Activated T-helper 17 cell treated with anti-CD3 and anti-CD28 coated beads, Interleukin-2, amount 50 U/mL, for 72 hours (primary cell): ENCODE measurements at regions not wholly inside any gene's neighbourhood (a gene's known extent, or its start where the extent isn't known, plus 50 kb on each side); places are given as distances from the start of the nearest gene placed in this dataset.

ENCODE experiments used
- ATAC-seq: fragments of 150-1000 bp; cut with Tn5 transposase; replicated peaks from 2 replicates; pipeline ENCODE4 v1.10.0; 2021; ENCODE audit warnings: mild to moderate bottlenecking, moderate library complexity
- H3K27ac Mint-ChIP-seq: one replicate; pipeline ENCODE4 v1.8.0; 2022; ENCODE audit warnings: mixed read lengths
- H3K27me3 Mint-ChIP-seq: one replicate; pipeline ENCODE4 v1.8.0; 2022; ENCODE audit warnings: mixed read lengths
- H3K36me3 Mint-ChIP-seq: one replicate; pipeline ENCODE4 v1.8.0; 2022; ENCODE audit warnings: low read depth, mild to moderate bottlenecking, mixed read lengths
- H3K4me1 Mint-ChIP-seq: one replicate; pipeline ENCODE4 v1.8.0; 2022; ENCODE audit warnings: mixed read lengths
- H3K4me3 Mint-ChIP-seq: one replicate; pipeline ENCODE4 v1.8.0; 2022; ENCODE audit warnings: mild to moderate bottlenecking, mixed read lengths
- H3K9me3 Mint-ChIP-seq: one replicate; pipeline ENCODE4 v1.8.0; 2022; ENCODE audit warnings: mixed read lengths

GRCh38 chr4:166229799-166230198 is 356.8 kb downstream of the TLL1 start:
- H3K4me1 Mint-ChIP-seq: no peaks in the 10 kb centered on the region
- ATAC-seq: no peak
- H3K27ac Mint-ChIP-seq: no peak overlapping the region
- H3K36me3 Mint-ChIP-seq: no peaks in the 10 kb centered on the region
- H3K27me3 Mint-ChIP-seq: no peaks in the 10 kb centered on the region
- no peak overlapping the region for H3K4me3 Mint-ChIP-seq
- H3K9me3 Mint-ChIP-seq: no peaks in the 10 kb centered on the region

- H3K36me3 Mint-ChIP-seq: no peaks in the 10 kb centered on the region
- H3K27ac Mint-ChIP-seq: no peak overlapping the region
- ATAC-seq: no peak
- H3K4me3 Mint-ChIP-seq: no peak overlapping the region
- no peaks in the 10 kb centered on the region for H3K4me1 Mint-ChIP-seq
- H3K9me3 Mint-ChIP-seq: no peaks in the 10 kb centered on the region
- H3K27me3 Mint-ChIP-seq: no peaks in the 10 kb centered on the region
Observed at GRCh38 chr4:166230841-166231240, 357.8 kb downstream of the TLL1 start.

- no peaks in the 10 kb centered on the region for H3K4me1 Mint-ChIP-seq
- H3K9me3 Mint-ChIP-seq: peaks cover 4% of the 10 kb centered on the region
- no peak for ATAC-seq
- no peak overlapping the region for H3K4me3 Mint-ChIP-seq
- H3K27ac Mint-ChIP-seq: no peak overlapping the region
- no peaks in the 10 kb centered on the region for H3K27me3 Mint-ChIP-seq
- H3K36me3 Mint-ChIP-seq: no peaks in the 10 kb centered on the region
Observed at GRCh38 chr4:166239354-166239753, 366.3 kb downstream of the TLL1 start.

GRCh38 chr4:166252487-166253402 is 379.7 kb downstream of the TLL1 start:
- ATAC-seq: no peak
- Mint-ChIP-seq H3K36me3 (no peaks in the 10 kb centered on the region), H3K27me3 (no peaks in the 10 kb centered on the region), H3K4me3 (no peak overlapping the region), H3K9me3 (no peaks in the 10 kb centered on the region), H3K27ac (no peak overlapping the region), H3K4me1 (no peaks in the 10 kb centered on the region)

- Mint-ChIP-seq H3K27me3 (no peaks in the 10 kb centered on the region), H3K36me3 (no peaks in the 10 kb centered on the region), H3K4me1 (no peaks in the 10 kb centered on the region), H3K4me3 (no peak overlapping the region), H3K27ac (no peak overlapping the region), H3K9me3 (no peaks in the 10 kb centered on the region)
- no peak for ATAC-seq
Observed at GRCh38 chr4:166257276-166257675, 384.2 kb downstream of the TLL1 start.

GRCh38 chr4:166257891-166258290 is 384.9 kb downstream of the TLL1 start:
- Mint-ChIP-seq H3K27me3 (no peaks in the 10 kb centered on the region), H3K9me3 (no peaks in the 10 kb centered on the region), H3K4me1 (no peaks in the 10 kb centered on the region), H3K36me3 (no peaks in the 10 kb centered on the region), H3K27ac (no peak overlapping the region), H3K4me3 (no peak overlapping the region)
- ATAC-seq: no peak

GRCh38 chr4:166259081-166259480 is 386.0 kb downstream of the TLL1 start:
- Mint-ChIP-seq H3K27me3 (no peaks in the 10 kb centered on the region), H3K4me3 (no peak overlapping the region), H3K9me3 (no peaks in the 10 kb centered on the region), H3K36me3 (no peaks in the 10 kb centered on the region), H3K4me1 (no peaks in the 10 kb centered on the region), H3K27ac (no peak overlapping the region)
- no peak for ATAC-seq

GRCh38 chr4:166274136-166274761 is 401.2 kb downstream of the TLL1 start:
- Mint-ChIP-seq H3K36me3 (no peaks in the 10 kb centered on the region), H3K4me3 (no peak overlapping the region), H3K27ac (no peak overlapping the region), H3K27me3 (no peaks in the 10 kb centered on the region), H3K9me3 (no peaks in the 10 kb centered on the region), H3K4me1 (no peaks in the 10 kb centered on the region)
- no peak for ATAC-seq

GRCh38 chr4:166274775-166275174 is 401.7 kb downstream of the TLL1 start:
- H3K27me3 Mint-ChIP-seq: no peaks in the 10 kb centered on the region
- H3K27ac Mint-ChIP-seq: no peak overlapping the region
- H3K4me3 Mint-ChIP-seq: no peak overlapping the region
- no peaks in the 10 kb centered on the region for H3K36me3 Mint-ChIP-seq
- no peaks in the 10 kb centered on the region for H3K9me3 Mint-ChIP-seq
- H3K4me1 Mint-ChIP-seq: no peaks in the 10 kb centered on the region
- no peak for ATAC-seq

- no peaks in the 10 kb centered on the region for H3K4me1 Mint-ChIP-seq
- no peak overlapping the region for H3K27ac Mint-ChIP-seq
- H3K36me3 Mint-ChIP-seq: no peaks in the 10 kb centered on the region
- no peak for ATAC-seq
- H3K9me3 Mint-ChIP-seq: no peaks in the 10 kb centered on the region
- H3K27me3 Mint-ChIP-seq: no peaks in the 10 kb centered on the region
- no peak overlapping the region for H3K4me3 Mint-ChIP-seq
Observed at GRCh38 chr4:166277401-166277800, 404.4 kb downstream of the TLL1 start.

- Mint-ChIP-seq H3K4me1 (no peaks in the 10 kb centered on the region), H3K36me3 (no peaks in the 10 kb centered on the region), H3K4me3 (no peak overlapping the region), H3K27ac (no peak overlapping the region), H3K27me3 (no peaks in the 10 kb centered on the region), H3K9me3 (no peaks in the 10 kb centered on the region)
- no peak for ATAC-seq
Observed at GRCh38 chr4:166277853-166278252, 404.8 kb downstream of the TLL1 start.

- no peaks in the 10 kb centered on the region for H3K9me3 Mint-ChIP-seq
- no peaks in the 10 kb centered on the region for H3K4me1 Mint-ChIP-seq
- no peak overlapping the region for H3K4me3 Mint-ChIP-seq
- no peak overlapping the region for H3K27ac Mint-ChIP-seq
- ATAC-seq: no peak
- no peaks in the 10 kb centered on the region for H3K27me3 Mint-ChIP-seq
- no peaks in the 10 kb centered on the region for H3K36me3 Mint-ChIP-seq
Observed at GRCh38 chr4:166279261-166279660, 406.2 kb downstream of the TLL1 start.

GRCh38 chr4:166280642-166281041 is 407.6 kb downstream of the TLL1 start:
- H3K27ac Mint-ChIP-seq: no peak overlapping the region
- no peaks in the 10 kb centered on the region for H3K27me3 Mint-ChIP-seq
- no peaks in the 10 kb centered on the region for H3K9me3 Mint-ChIP-seq

GRCh38 chr4:166282081-166282770 is 409.2 kb downstream of the TLL1 start:
- no peak overlapping the region for H3K27ac Mint-ChIP-seq
- H3K9me3 Mint-ChIP-seq: no peaks in the 10 kb centered on the region
- no peaks in the 10 kb centered on the region for H3K4me1 Mint-ChIP-seq
- no peaks in the 10 kb centered on the region for H3K36me3 Mint-ChIP-seq
- no peaks in the 10 kb centered on the region for H3K27me3 Mint-ChIP-seq
- no peak for ATAC-seq
- H3K4me3 Mint-ChIP-seq: no peak overlapping the region

More at GRCh38 chr4:166280642-166281041, 407.6 kb downstream of the TLL1 start:
- Mint-ChIP-seq H3K4me1 (no peaks in the 10 kb centered on the region), H3K36me3 (no peaks in the 10 kb centered on the region), H3K4me3 (no peak overlapping the region)
- ATAC-seq: no peak

GRCh38 chr4:166284221-166284620 is 411.2 kb downstream of the TLL1 start:
- H3K36me3 Mint-ChIP-seq: no peaks in the 10 kb centered on the region
- H3K27ac Mint-ChIP-seq: no peak overlapping the region
- no peak overlapping the region for H3K4me3 Mint-ChIP-seq
- H3K9me3 Mint-ChIP-seq: no peaks in the 10 kb centered on the region
- no peak for ATAC-seq
- no peaks in the 10 kb centered on the region for H3K27me3 Mint-ChIP-seq
- H3K4me1 Mint-ChIP-seq: no peaks in the 10 kb centered on the region
